OCI-LY7 (cell line): ENCODE measurements at regions not wholly inside any gene's neighbourhood (a gene's known extent, or its start where the extent isn't known, plus 50 kb on each side); places are given as distances from the start of the nearest gene placed in this dataset.

Experiments used
- BruUV-seq: library from RNA; stranded (reverse); fragments of 400-500 nt; replicated peaks from 2 replicates; lab custom pipeline; 2021; lab: Mats Ljungman, UMichigan
- CTCF ChIA-PET: fragments of 300-600 bp; sonication (Branson Sonifier 250); formaldehyde crosslinking; loops from one replicate; lab custom pipeline; 2022; ENCODE audit warnings: antibody characterized with exemption; ENCODE audit not compliant: unreplicated experiment; lab: Charles Lee
- POLR2A ChIA-PET: fragments of 300-600 bp; sonication (Branson Sonifier 250); formaldehyde crosslinking; loops from one replicate; lab custom pipeline; 2022; ENCODE audit warnings: antibody characterized with exemption; lab: Charles Lee
- DNase-seq: peaks from one replicate; pipeline ENCODE4 v3.0.0-alpha.2; 2015; ENCODE audit warnings: low spot score
- H2AFZ ChIP-seq: fragments of 200-600 bp; sonication (generic), shearing (Covaris generic); 2 replicates; pipeline ENCODE4 v1.6.1; 2014; ENCODE audit warnings: mild to moderate bottlenecking, antibody characterized with exemption, low read length, moderate library complexity
- H3K27ac ChIP-seq: fragments of 200-600 bp; sonication (generic); 2 replicates; pipeline ENCODE4 v1.5.1; 2014; ENCODE audit warnings: mixed run types, low read depth, mild to moderate bottlenecking, moderate library complexity, low read length, inconsistent platforms; ENCODE audit not compliant: poor library complexity, severe bottlenecking
- H3K36me3 ChIP-seq: fragments of 200-600 bp; sonication (generic); 2 replicates; pipeline ENCODE4 v1.6.1; 2014; ENCODE audit warnings: mild to moderate bottlenecking, antibody characterized with exemption, low read length, moderate library complexity, mixed read lengths; ENCODE audit not compliant: insufficient read depth
- H3K4me1 ChIP-seq: fragments of 200-600 bp; sonication (generic); 2 replicates; pipeline ENCODE4 v1.5.1; 2014; ENCODE audit warnings: mild to moderate bottlenecking, low read length; ENCODE audit not compliant: insufficient read depth, poor library complexity, severe bottlenecking
- H3K4me2 ChIP-seq: fragments of 200-600 bp; sonication (generic); 2 replicates; pipeline ENCODE4 v1.6.1; 2014; ENCODE audit warnings: mild to moderate bottlenecking, low read length
- H3K4me3 ChIP-seq: fragments of 200-600 bp; sonication (generic); 2 replicates; pipeline ENCODE4 v1.5.1; 2014; ENCODE audit warnings: mild to moderate bottlenecking, low read depth, low read length; ENCODE audit not compliant: poor library complexity, severe bottlenecking
- H3K79me2 ChIP-seq: fragments of 200-600 bp; sonication (generic); 2 replicates; pipeline ENCODE4 v1.6.1; 2016; ENCODE audit warnings: low read depth, mild to moderate bottlenecking, low read length, moderate library complexity, mixed read lengths; ENCODE audit not compliant: insufficient read depth
- H3K9me2 ChIP-seq: fragments of 200-600 bp; sonication (generic); 2 replicates; pipeline ENCODE4 v1.6.1; 2016; ENCODE audit warnings: mild to moderate bottlenecking, low read length, mixed read lengths; ENCODE audit not compliant: insufficient read depth
- H3K9me3 ChIP-seq: fragments of 200-600 bp; sonication (generic); 2 replicates; pipeline ENCODE4 v1.6.1; 2014; ENCODE audit warnings: mild to moderate bottlenecking, mixed run types, low read length, mixed read lengths
- H4K20me1 ChIP-seq: fragments of 200-600 bp; sonication (generic); 2 replicates; pipeline ENCODE4 v1.6.1; 2014; ENCODE audit warnings: mild to moderate bottlenecking, antibody characterized with exemption, low read length, moderate library complexity, mixed read lengths; ENCODE audit not compliant: insufficient read depth
- CTCF ChIP-seq: fragments of 200-600 bp; sonication (generic); conservative IDR thresholded peaks from 2 replicates; pipeline ENCODE4 v1.5.1; 2014; ENCODE audit warnings: mild to moderate bottlenecking, antibody characterized with exemption, low read length, moderate library complexity, mixed read lengths
- EZH2phosphoT487 ChIP-seq: fragments of 200-600 bp; sonication (generic); IDR thresholded peaks from 2 replicates; pipeline ENCODE4 v1.6.1; 2018; ENCODE audit warnings: low read depth, borderline replicate concordance, mild to moderate bottlenecking, mixed run types, antibody characterized with exemption, low read length, moderate library complexity, mixed read lengths
- intact Hi-C: fragments of 100-400 bp; cut with micrococcal nuclease; formaldehyde crosslinking; loops from one replicate; pipeline ENCODE4 v1.10.0; 2022; ENCODE audit not compliant: unreplicated experiment

- Histone ChIP-seq H3K36me3 (peaks cover 15% of the 10 kb centered on the region), H3K9me2 (no peaks in the 10 kb centered on the region), H3K79me2 (no peaks in the 10 kb centered on the region), H3K9me3 (peaks cover 21% of the 10 kb centered on the region; the same call in 1 of the 2 replicates), H3K4me1 (peaks cover 21% of the 10 kb centered on the region), H3K4me2 (no peak overlapping the region), H2AFZ (peak overlapping the region; percentile 52; the same call in 1 of the 2 replicates), H4K20me1 (no peaks in the 10 kb centered on the region), H3K27ac (no peak overlapping the region), H3K4me3 (no peak overlapping the region)
- ChIA-PET CTCF (no interaction called here), POLR2A (interaction anchor here (0.6 to 1.4 kb wide), 3 partner anchors 9 to 32 kb away, joined by 3 to 6 read pairs (median 4); no protein-coding TSS in a partner anchor)
- BruUV-seq, result no TSS peak
- DNase-seq, result no peak
- TF ChIP-seq EZH2phosphoT487, result no peak
- no peak for TF ChIP-seq CTCF
- intact Hi-C loops, result no loop called here
Observed at GRCh38 chr7:49321843-49322242, 397.5 kb downstream of the CDC14C start.

- POLR2A ChIA-PET, result interaction anchor here (1.4 kb wide), 1 partner anchor 9 kb away, joined by 6 read pairs; no protein-coding TSS in a partner anchor
- Histone ChIP-seq H3K4me2 (no peak overlapping the region), H3K4me3 (no peak overlapping the region), H3K4me1 (peaks cover 21% of the 10 kb centered on the region), H3K9me3 (peaks cover 27% of the 10 kb centered on the region; the same call in 1 of the 2 replicates), H3K9me2 (no peaks in the 10 kb centered on the region), H3K79me2 (no peaks in the 10 kb centered on the region), H3K36me3 (peaks cover 21% of the 10 kb centered on the region), H2AFZ (peak overlapping the region; percentile 52; the same call in 1 of the 2 replicates), H4K20me1 (no peaks in the 10 kb centered on the region), H3K27ac (no peak overlapping the region)
- DNase-seq, result no peak
- CTCF ChIA-PET, result no interaction called here
- TF ChIP-seq EZH2phosphoT487, result no peak
- TF ChIP-seq CTCF, result no peak
- intact Hi-C loops, result no loop called here
- BruUV-seq, result no TSS peak
Observed at GRCh38 chr7:49322476-49322875, 398.1 kb downstream of the CDC14C start.

- H3K4me1 ChIP-seq, result peaks cover 21% of the 10 kb centered on the region
- ChIA-PET CTCF (no interaction called here), POLR2A (interaction anchor here (0.6 to 2.7 kb wide), 5 partner anchors 8 to 488 kb away, joined by 3 to 14 read pairs (median 7); no protein-coding TSS in a partner anchor)
- H3K9me3 ChIP-seq, result peaks cover 34% of the 10 kb centered on the region; the same call in 1 of the 2 replicates
- TF ChIP-seq EZH2phosphoT487, result no peak
- TF ChIP-seq CTCF, result no peak
- H3K4me3 ChIP-seq, result peak overlapping the region; percentile 9
- H3K9me2 ChIP-seq, result no peaks in the 10 kb centered on the region
- no peaks in the 10 kb centered on the region for H3K79me2 ChIP-seq
- no peak overlapping the region for H3K27ac ChIP-seq
- peaks cover 22% of the 10 kb centered on the region for H3K36me3 ChIP-seq
- BruUV-seq, result no TSS peak
- no peaks in the 10 kb centered on the region for H4K20me1 ChIP-seq
- intact Hi-C loops, result no loop called here
- peak overlapping the region; percentile 16 for H3K4me2 ChIP-seq
- no peak for DNase-seq
- peak overlapping the region; percentile 60 for H2AFZ ChIP-seq
Observed at GRCh38 chr7:49324040-49324439, 399.7 kb downstream of the CDC14C start.
